ENCODE measurements at regions not wholly inside any gene's neighbourhood (a gene's known extent, or its start where the extent isn't known, plus 50 kb on each side); places are given as distances from the start of the nearest gene placed in this dataset.

DNA sequence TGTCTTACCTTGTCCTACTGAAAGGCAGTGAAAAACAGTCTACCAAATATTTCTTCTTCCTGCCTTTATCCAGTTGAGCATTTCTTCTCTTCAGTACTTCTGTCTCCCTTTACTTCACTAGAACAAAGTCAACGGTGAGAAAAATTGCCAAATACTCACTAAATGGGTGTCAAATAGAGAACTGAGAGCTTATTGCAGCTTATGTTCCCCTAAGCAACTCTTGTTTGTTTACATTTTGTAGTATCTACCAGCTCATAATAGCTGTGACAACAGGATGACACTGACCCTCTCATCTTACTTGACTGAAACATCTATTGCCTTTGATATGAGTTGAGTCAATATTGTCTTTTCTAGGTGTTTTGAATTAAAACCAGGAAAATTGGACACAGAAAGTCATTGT, 327.9 kb upstream of the SORCS1 start:
- Mint-ChIP-seq H3K27ac (ENCODE audit: low read depth) (no peak overlapping the region), H3K36me3 (ENCODE audit: insufficient read depth) (no peaks in the 10 kb centered on the region), H3K9me3 (peaks cover 11% of the 10 kb centered on the region), H3K4me1 (no peaks in the 10 kb centered on the region), H3K4me3 (no peak overlapping the region), H3K27me3 (no peaks in the 10 kb centered on the region)
- DNase-seq (ENCODE audit: low spot score in 2 of 2) (no peak), ATAC-seq (replicated peaks; ENCODE audit: extremely low read depth, poor library complexity, severe bottlenecking) (no peak)

- H3K27me3 Mint-ChIP-seq: no peaks in the 10 kb centered on the region
- no peaks in the 10 kb centered on the region for H3K36me3 Mint-ChIP-seq (ENCODE audit: insufficient read depth)
- no peak for ATAC-seq (replicated peaks; ENCODE audit: extremely low read depth, poor library complexity, severe bottlenecking)
- H3K4me1 Mint-ChIP-seq: no peaks in the 10 kb centered on the region
- peaks cover 11% of the 10 kb centered on the region for H3K9me3 Mint-ChIP-seq
- no peak overlapping the region for H3K27ac Mint-ChIP-seq (ENCODE audit: low read depth)
- DNase-seq (ENCODE audit: low spot score in 2 of 2): no peak
- no peak overlapping the region for H3K4me3 Mint-ChIP-seq
Observed at GRCh38 chr10:107490389-107490788, 325.9 kb upstream of the SORCS1 start.

DNA sequence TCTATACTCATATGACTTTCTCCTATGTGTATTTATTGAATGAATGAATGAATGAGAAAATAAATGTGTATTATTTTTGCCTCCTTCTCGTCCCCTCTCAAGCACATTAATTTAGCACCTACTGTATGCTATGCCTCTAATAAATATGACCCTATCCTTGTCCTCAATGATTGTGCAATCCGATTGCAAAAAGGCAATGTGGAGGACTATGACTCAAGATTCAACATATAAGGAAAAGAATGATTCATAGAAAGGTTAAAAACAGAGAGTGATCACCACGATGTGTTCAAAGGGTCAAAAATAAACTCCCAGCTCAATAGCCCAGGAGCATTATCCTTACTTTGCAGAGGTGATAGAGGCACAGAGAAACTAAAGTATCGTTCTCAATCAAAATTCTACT, 322.8 kb upstream of the SORCS1 start:
- no peak overlapping the region for H3K4me3 Mint-ChIP-seq
- no peak for ATAC-seq (replicated peaks; ENCODE audit: extremely low read depth, poor library complexity, severe bottlenecking)
- H3K4me1 Mint-ChIP-seq: no peaks in the 10 kb centered on the region
- H3K27me3 Mint-ChIP-seq: no peaks in the 10 kb centered on the region
- DNase-seq (ENCODE audit: low spot score in 2 of 2): no peak
- H3K36me3 Mint-ChIP-seq (ENCODE audit: insufficient read depth): no peaks in the 10 kb centered on the region
- no peak overlapping the region for H3K27ac Mint-ChIP-seq (ENCODE audit: low read depth)
- peaks cover 9% of the 10 kb centered on the region for H3K9me3 Mint-ChIP-seq

DNA sequence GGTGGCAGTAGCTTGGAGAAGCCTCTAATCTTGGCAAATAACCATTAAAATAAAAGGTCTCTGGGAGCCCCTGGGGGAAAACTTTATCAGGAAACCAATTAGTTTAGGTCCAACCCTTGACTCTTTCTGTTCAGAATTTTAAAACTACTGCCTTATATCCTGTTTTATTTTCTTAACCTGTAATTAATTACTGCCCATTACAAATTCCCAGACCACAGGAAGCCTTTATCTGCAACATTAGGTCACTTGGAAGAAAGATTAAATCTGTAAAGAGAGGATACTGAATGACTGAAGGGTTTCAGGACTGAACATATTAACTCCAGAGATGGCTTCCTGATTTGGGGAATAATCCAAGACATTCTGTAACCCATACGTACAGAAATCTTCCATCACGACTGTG, 320.5 kb upstream of the SORCS1 start:
- Mint-ChIP-seq H3K36me3 (ENCODE audit: insufficient read depth) (no peaks in the 10 kb centered on the region), H3K4me3 (no peak overlapping the region), H3K27ac (ENCODE audit: low read depth) (no peak overlapping the region), H3K9me3 (peaks cover 9% of the 10 kb centered on the region), H3K27me3 (no peaks in the 10 kb centered on the region), H3K4me1 (no peaks in the 10 kb centered on the region)
- ATAC-seq (replicated peaks; ENCODE audit: extremely low read depth, poor library complexity, severe bottlenecking): no peak
- DNase-seq (ENCODE audit: low spot score in 2 of 2): no peak

- ATAC-seq (replicated peaks; ENCODE audit: extremely low read depth, poor library complexity, severe bottlenecking): no peak
- H3K9me3 Mint-ChIP-seq: peaks cover 10% of the 10 kb centered on the region
- H3K4me3 Mint-ChIP-seq: no peak overlapping the region
- DNase-seq (ENCODE audit: low spot score in 2 of 2): no peak
- no peak overlapping the region for H3K27ac Mint-ChIP-seq (ENCODE audit: low read depth)
- H3K36me3 Mint-ChIP-seq (ENCODE audit: insufficient read depth): no peaks in the 10 kb centered on the region
- no peaks in the 10 kb centered on the region for H3K4me1 Mint-ChIP-seq
- H3K27me3 Mint-ChIP-seq: no peaks in the 10 kb centered on the region
Observed at GRCh38 chr10:107481881-107482280, 317.4 kb upstream of the SORCS1 start.

DNA sequence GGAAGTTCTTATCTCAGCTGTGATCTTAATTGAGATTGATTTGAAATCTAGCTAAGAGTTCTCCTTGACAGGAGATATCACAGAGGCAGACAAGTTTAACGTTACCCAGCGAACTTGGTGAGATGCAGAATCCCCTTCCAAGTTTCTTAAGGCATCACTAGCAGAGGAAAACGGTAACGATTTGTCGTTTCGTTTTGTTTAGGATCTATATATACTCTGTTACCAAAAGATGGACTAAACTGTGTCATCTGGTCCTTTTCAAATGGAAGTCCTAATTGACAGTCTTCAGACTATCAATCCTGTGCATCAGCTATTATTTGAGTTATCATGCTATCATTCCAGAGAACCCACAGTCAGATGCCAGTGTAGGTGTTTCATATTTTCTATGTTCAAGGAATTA, 316.7 kb upstream of the SORCS1 start:
- Mint-ChIP-seq H3K4me1 (no peaks in the 10 kb centered on the region), H3K9me3 (peaks cover 10% of the 10 kb centered on the region), H3K36me3 (ENCODE audit: insufficient read depth) (no peaks in the 10 kb centered on the region), H3K27me3 (no peaks in the 10 kb centered on the region), H3K27ac (ENCODE audit: low read depth) (no peak overlapping the region), H3K4me3 (no peak overlapping the region)
- ATAC-seq (replicated peaks; ENCODE audit: extremely low read depth, poor library complexity, severe bottlenecking) (no peak), DNase-seq (ENCODE audit: low spot score in 2 of 2) (no peak)

DNA sequence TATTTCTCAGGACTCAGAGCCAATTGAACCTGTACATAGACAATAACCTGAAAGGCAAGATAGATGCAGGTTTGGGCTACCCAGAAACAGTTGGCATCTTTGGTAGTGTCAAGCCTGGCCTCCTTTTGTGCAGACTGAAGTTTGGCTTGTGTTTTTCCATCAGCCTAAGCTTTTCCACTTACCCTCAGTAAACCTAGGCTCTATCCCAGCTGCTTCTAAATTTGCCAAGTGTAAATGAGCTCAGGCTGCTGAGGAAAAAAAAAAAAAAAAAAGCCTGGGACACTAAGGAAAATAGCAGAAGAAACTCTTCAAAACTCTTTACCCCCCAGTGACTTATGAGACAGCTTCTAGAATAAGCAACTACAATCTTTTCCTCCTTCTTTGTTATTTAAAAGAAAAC, 316.3 kb upstream of the SORCS1 start:
- H3K4me1 Mint-ChIP-seq: no peaks in the 10 kb centered on the region

GRCh38 chr10:107477266-107477665, 312.8 kb upstream of the SORCS1 start:
- Mint-ChIP-seq H3K4me3 (no peak overlapping the region), H3K36me3 (ENCODE audit: insufficient read depth) (no peaks in the 10 kb centered on the region), H3K4me1 (no peaks in the 10 kb centered on the region), H3K27me3 (no peaks in the 10 kb centered on the region), H3K27ac (ENCODE audit: low read depth) (no peak overlapping the region), H3K9me3 (peaks cover 5% of the 10 kb centered on the region)
- DNase-seq (ENCODE audit: low spot score in 2 of 2) (no peak), ATAC-seq (replicated peaks; ENCODE audit: extremely low read depth, poor library complexity, severe bottlenecking) (no peak)

More for the DNA sequence above, 316.3 kb upstream of the SORCS1 start:
- Mint-ChIP-seq H3K27ac (ENCODE audit: low read depth) (no peak overlapping the region), H3K9me3 (peaks cover 10% of the 10 kb centered on the region), H3K4me3 (no peak overlapping the region), H3K27me3 (no peaks in the 10 kb centered on the region), H3K36me3 (ENCODE audit: insufficient read depth) (no peaks in the 10 kb centered on the region)
- ATAC-seq (replicated peaks; ENCODE audit: extremely low read depth, poor library complexity, severe bottlenecking): no peak
- no peak for DNase-seq (ENCODE audit: low spot score in 2 of 2)

GRCh38 chr10:107476408-107476807, 311.9 kb upstream of the SORCS1 start:
- no peak for DNase-seq (ENCODE audit: low spot score in 2 of 2)
- Mint-ChIP-seq H3K27me3 (no peaks in the 10 kb centered on the region), H3K4me3 (no peak overlapping the region), H3K27ac (ENCODE audit: low read depth) (no peak overlapping the region), H3K9me3 (peaks cover 11% of the 10 kb centered on the region), H3K36me3 (ENCODE audit: insufficient read depth) (no peaks in the 10 kb centered on the region), H3K4me1 (no peaks in the 10 kb centered on the region)
- ATAC-seq (replicated peaks; ENCODE audit: extremely low read depth, poor library complexity, severe bottlenecking): no peak

DNA sequence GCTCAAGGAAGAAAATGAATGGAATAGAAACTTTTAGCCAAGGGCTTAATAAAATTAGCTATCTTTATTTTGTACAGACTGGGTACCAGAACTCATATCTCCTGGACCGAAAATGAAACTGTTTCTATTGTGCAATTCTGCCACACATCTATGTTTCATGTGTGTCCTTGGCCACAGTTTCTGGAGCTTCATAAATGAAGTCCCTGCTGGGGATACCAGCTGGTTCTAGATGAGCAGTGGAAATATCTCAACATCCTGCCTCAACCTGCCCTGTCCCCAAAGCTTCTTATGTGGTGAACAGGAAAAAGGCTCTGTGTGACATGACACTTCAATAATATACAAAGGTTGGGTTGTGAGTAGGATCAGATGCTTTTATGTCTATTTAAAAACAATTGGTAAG, 310.1 kb upstream of the SORCS1 start:
- Mint-ChIP-seq H3K36me3 (ENCODE audit: insufficient read depth) (no peaks in the 10 kb centered on the region), H3K27ac (ENCODE audit: low read depth) (no peak overlapping the region), H3K4me3 (no peak overlapping the region), H3K9me3 (peaks cover 19% of the 10 kb centered on the region), H3K27me3 (no peaks in the 10 kb centered on the region), H3K4me1 (no peaks in the 10 kb centered on the region)
- no peak for ATAC-seq (replicated peaks; ENCODE audit: extremely low read depth, poor library complexity, severe bottlenecking)
- no peak for DNase-seq (ENCODE audit: low spot score in 2 of 2)

- Mint-ChIP-seq H3K27ac (ENCODE audit: low read depth) (no peak overlapping the region), H3K9me3 (peaks cover 21% of the 10 kb centered on the region), H3K36me3 (ENCODE audit: insufficient read depth) (no peaks in the 10 kb centered on the region), H3K4me1 (no peaks in the 10 kb centered on the region), H3K27me3 (no peaks in the 10 kb centered on the region), H3K4me3 (no peak overlapping the region)
- no peak for DNase-seq (ENCODE audit: low spot score in 2 of 2)
- ATAC-seq (replicated peaks; ENCODE audit: extremely low read depth, poor library complexity, severe bottlenecking): no peak
Observed at GRCh38 chr10:107473225-107473624, 308.7 kb upstream of the SORCS1 start.

DNA sequence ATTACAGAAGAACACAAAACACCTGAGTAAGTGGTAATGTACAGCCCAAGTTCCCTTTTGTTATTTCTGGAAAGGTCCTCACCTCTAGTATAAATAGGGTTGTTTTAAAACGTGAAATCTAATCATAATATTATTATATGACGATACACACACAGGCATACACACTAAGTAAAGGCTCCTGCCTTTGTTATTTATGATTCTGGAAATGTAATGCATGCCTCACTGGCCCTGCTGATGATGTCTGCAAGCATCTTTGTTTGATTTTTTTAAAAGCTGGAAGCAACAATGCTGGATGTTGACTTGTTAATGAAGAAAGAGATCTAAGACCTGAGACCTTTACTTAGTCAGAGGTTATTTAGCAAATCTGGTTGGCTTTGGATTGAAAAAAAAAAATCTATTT, 307.4 kb upstream of the SORCS1 start:
- no peaks in the 10 kb centered on the region for H3K36me3 Mint-ChIP-seq (ENCODE audit: insufficient read depth)

DNA sequence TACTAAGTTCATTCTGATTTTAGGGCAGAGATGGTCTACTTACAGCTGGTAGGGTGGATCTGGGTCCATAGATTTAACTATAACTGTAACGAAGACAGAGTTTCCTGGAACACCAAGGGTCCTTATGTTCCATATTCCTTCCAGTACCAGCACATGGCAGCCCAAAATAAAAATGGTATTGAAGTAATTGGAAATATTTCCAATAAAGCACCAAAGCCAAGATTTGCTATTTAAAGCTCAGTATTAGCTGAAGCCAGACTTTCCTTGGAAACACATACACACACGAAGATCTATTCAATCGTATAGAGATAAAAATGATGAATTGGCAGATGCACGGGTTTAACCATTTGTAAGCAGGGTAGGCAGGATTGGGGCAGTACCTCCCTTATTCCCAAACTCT, 289.1 kb upstream of the SORCS1 start:
- DNase-seq (ENCODE audit: low spot score in 2 of 2): no peak
- Mint-ChIP-seq H3K27me3 (no peaks in the 10 kb centered on the region), H3K4me3 (no peak overlapping the region), H3K4me1 (no peaks in the 10 kb centered on the region), H3K9me3 (peaks cover 12% of the 10 kb centered on the region), H3K36me3 (ENCODE audit: insufficient read depth) (no peaks in the 10 kb centered on the region), H3K27ac (ENCODE audit: low read depth) (no peak overlapping the region)
- no peak for ATAC-seq (replicated peaks; ENCODE audit: extremely low read depth, poor library complexity, severe bottlenecking)

More for the DNA sequence above, 307.4 kb upstream of the SORCS1 start:
- no peak overlapping the region for H3K4me3 Mint-ChIP-seq
- no peak overlapping the region for H3K27ac Mint-ChIP-seq (ENCODE audit: low read depth)
- no peaks in the 10 kb centered on the region for H3K27me3 Mint-ChIP-seq
- no peaks in the 10 kb centered on the region for H3K4me1 Mint-ChIP-seq
- H3K9me3 Mint-ChIP-seq: peaks cover 21% of the 10 kb centered on the region
- ATAC-seq (replicated peaks; ENCODE audit: extremely low read depth, poor library complexity, severe bottlenecking): no peak
- no peak for DNase-seq (ENCODE audit: low spot score in 2 of 2)

- peaks cover 12% of the 10 kb centered on the region for H3K9me3 Mint-ChIP-seq
- H3K4me1 Mint-ChIP-seq: no peaks in the 10 kb centered on the region
- no peak overlapping the region for H3K4me3 Mint-ChIP-seq
- DNase-seq (ENCODE audit: low spot score in 2 of 2) (no peak), ATAC-seq (replicated peaks; ENCODE audit: extremely low read depth, poor library complexity, severe bottlenecking) (no peak)
- H3K36me3 Mint-ChIP-seq (ENCODE audit: insufficient read depth): no peaks in the 10 kb centered on the region
- H3K27me3 Mint-ChIP-seq: no peaks in the 10 kb centered on the region
- no peak overlapping the region for H3K27ac Mint-ChIP-seq (ENCODE audit: low read depth)
Observed at GRCh38 chr10:107451047-107451446, 286.5 kb upstream of the SORCS1 start.

Data from central memory CD8-positive, alpha-beta T cell (primary cell).